NCI-H460 (cell line): ENCODE measurements at regions not wholly inside any gene's neighbourhood (a gene's known extent, or its start where the extent isn't known, plus 50 kb on each side); places are given as distances from the start of the nearest gene placed in this dataset.
"Not testable (repeated sequence)": the region's sequence is repeated elsewhere in the genome, so short reads cannot be mapped to it uniquely, and the experiment has no call there.

Experiments used
- DNase-seq: peaks from one replicate; pipeline ENCODE4 v3.0.0-alpha.2; 2016; ENCODE audit warnings: low read depth; ENCODE audit errors: extremely low read depth

DNA sequence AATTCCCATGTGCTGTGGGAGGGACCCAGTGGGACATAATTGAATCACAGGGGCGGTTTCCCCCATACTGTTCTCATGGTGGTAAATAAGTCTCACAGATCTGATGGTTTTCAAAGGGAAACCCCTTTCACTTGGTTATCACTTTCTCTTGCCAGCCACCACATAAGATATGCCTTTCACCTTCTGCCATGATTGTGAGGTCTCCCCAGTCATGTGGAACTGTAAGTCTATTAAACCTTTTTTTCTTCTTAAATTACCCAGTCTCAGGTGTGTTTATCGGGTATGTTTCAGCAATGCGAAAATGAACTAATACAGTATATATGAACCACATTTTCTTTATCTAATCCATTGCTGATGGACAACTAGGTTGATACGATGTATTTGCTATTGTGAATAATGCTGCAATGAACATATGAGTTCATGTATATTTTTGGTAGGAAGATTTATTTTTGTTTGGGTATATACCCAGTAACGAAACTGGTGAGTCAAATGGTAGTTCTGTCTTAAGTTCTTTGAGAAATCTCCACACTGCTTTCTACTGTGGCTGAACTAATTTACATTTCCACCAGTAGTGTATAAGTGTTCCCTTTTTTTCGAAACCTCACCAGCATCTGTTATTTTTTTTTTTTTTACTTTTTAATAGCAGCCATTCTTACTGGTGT lies 70.0 kb upstream of the HGF start:
- no peak for DNase-seq

DNA sequence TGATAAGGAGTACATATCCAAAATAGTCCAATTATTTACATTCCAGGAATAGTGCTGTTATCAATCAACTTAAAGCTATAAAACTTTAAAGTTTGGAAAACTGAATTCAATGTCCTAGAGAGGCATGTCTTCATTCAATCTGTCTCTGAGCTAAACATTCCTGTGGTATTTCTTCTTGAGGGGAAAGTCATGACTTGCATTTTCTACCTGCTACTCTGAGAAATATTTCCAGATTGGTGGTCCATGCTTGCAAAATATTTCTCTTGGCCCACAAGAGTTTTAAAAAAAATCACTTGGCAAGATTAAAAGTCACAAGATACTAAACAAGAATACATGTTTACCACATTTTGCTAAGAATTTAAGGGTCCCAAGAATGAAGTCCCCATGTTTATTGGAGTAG lies 63.6 kb upstream of the HGF start:
- no peak for DNase-seq

DNA sequence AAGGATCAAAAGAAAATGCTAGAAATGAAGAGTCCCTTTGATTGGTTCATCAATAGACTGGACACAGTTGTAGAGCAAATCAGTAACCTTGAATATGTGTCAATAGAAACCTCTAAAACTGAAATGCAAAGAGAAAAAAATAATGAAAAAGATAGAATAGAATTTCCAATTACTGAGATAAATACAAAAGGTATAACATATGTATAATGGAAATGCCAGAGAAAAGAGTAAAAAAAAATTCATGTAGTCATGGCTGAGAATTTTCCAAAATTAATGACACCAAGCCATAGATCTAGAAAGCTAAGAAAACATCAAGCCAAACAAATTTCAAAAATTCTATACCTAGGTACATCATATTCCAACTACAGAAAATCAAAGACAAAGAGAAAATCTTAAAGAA lies 62.0 kb upstream of the HGF start:
- no peak for DNase-seq

DNA sequence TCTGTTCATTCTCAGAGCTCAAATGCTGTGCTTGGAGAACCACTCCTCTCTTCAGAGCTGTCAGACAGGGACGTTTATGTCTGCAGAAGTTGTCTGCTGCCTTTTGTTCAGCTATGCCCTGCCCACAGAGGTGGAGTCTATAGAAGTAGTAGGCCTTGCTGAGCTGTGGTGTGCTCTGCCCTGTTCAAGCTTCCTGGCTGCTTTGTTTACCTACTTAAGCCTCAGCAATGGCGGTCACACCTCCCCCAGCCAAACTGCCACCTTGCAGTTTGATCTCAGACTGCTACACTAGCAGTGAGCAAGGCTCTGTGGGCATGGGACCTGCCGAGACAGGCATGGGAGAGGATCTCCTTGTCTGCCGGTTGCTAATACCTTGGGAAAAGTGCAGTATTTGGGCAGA lies 59.7 kb upstream of the HGF start:
- not testable (repeated sequence) for DNase-seq

DNA sequence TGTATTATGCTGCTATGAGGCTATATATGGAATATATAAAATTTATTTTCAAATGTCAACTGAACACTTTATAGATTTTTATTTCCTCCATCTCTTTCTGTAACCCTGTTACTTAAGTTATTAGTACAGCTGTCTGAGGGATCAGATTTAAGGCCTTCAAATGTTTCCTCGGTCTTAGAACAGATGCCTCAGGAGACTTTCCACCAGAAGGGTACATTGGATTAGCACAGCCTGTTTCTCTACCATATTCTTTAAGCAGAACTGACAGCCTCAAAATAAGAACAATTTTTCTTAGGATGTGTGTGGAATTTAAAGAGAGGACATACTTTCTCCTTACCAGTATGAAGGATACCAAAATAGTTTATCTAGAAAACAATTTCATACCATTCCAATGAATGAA lies 53.0 kb upstream of the HGF start:
- DNase-seq: no peak

DNA sequence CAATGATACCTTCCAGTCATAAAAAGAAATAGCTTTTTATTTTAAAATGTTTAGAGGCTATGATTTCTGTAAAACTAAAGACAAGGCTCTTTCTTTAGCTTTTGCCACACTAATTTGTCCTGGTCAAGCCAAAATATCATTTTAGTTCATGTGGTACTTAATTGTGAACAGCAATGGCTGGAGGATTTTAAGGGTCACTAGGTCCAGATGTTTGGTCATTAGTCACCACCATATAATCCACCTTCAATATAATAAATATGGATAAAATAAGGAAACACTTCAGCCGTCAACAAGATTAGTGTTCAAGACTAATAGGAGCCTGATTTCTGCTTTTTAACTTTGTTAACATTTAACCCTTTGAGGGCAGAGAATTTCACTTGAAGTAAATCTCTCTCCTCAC lies 50.0 kb upstream of the HGF start:
- no peak for DNase-seq
